HL-60 (cell line): ENCODE measurements at regions not wholly inside any gene's neighbourhood (a gene's known extent, or its start where the extent isn't known, plus 50 kb on each side); places are given as distances from the start of the nearest gene placed in this dataset.

Experiments used
- POLR2AphosphoS5 ChIP-seq: IDR thresholded peaks from 2 replicates; pipeline ENCODE4 v1.6.1; 2012; ENCODE audit warnings: low read depth
- TF ChIP-seq, protein P1 (sequence below): IDR thresholded peaks from one replicate; pipeline ENCODE4 v1.5.1; 2011; ENCODE audit warnings: low read length, control low read depth, inconsistent platforms; ENCODE audit not compliant: insufficient read depth
- TF ChIP-seq, protein P2 (sequence below): IDR thresholded peaks from 2 replicates; pipeline ENCODE4 v1.6.1; 2012; ENCODE audit warnings: low read depth; ENCODE audit not compliant: insufficient replicate concordance

DNA sequence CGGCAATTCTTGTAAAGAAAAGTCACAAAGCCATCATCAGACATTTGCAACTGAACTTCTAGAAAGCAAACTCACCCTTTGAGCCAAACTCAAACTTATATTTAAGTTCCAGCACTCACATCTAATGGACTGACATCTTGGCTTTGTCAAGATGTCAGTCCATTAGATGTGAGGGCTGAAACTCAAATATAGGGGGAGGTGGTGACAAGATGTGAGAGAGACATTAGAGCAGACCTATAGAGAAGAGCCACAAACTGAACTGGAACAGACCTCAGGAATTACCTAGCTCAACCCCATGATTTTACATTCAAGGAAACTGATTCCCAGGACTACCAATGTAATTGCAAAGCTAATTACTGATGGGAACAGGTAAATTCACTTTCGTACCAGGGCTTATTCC lies 543.8 kb downstream of the TNS1 start:
- TF ChIP-seq, protein P1, sequence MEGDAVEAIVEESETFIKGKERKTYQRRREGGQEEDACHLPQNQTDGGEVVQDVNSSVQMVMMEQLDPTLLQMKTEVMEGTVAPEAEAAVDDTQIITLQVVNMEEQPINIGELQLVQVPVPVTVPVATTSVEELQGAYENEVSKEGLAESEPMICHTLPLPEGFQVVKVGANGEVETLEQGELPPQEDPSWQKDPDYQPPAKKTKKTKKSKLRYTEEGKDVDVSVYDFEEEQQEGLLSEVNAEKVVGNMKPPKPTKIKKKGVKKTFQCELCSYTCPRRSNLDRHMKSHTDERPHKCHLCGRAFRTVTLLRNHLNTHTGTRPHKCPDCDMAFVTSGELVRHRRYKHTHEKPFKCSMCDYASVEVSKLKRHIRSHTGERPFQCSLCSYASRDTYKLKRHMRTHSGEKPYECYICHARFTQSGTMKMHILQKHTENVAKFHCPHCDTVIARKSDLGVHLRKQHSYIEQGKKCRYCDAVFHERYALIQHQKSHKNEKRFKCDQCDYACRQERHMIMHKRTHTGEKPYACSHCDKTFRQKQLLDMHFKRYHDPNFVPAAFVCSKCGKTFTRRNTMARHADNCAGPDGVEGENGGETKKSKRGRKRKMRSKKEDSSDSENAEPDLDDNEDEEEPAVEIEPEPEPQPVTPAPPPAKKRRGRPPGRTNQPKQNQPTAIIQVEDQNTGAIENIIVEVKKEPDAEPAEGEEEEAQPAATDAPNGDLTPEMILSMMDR = no peak
- TF ChIP-seq, protein P2, sequence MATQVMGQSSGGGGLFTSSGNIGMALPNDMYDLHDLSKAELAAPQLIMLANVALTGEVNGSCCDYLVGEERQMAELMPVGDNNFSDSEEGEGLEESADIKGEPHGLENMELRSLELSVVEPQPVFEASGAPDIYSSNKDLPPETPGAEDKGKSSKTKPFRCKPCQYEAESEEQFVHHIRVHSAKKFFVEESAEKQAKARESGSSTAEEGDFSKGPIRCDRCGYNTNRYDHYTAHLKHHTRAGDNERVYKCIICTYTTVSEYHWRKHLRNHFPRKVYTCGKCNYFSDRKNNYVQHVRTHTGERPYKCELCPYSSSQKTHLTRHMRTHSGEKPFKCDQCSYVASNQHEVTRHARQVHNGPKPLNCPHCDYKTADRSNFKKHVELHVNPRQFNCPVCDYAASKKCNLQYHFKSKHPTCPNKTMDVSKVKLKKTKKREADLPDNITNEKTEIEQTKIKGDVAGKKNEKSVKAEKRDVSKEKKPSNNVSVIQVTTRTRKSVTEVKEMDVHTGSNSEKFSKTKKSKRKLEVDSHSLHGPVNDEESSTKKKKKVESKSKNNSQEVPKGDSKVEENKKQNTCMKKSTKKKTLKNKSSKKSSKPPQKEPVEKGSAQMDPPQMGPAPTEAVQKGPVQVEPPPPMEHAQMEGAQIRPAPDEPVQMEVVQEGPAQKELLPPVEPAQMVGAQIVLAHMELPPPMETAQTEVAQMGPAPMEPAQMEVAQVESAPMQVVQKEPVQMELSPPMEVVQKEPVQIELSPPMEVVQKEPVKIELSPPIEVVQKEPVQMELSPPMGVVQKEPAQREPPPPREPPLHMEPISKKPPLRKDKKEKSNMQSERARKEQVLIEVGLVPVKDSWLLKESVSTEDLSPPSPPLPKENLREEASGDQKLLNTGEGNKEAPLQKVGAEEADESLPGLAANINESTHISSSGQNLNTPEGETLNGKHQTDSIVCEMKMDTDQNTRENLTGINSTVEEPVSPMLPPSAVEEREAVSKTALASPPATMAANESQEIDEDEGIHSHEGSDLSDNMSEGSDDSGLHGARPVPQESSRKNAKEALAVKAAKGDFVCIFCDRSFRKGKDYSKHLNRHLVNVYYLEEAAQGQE = no peak
- no peak for TF ChIP-seq POLR2AphosphoS5
